Liver (tissue), 8 donors: ENCODE measurements at regions not wholly inside any gene's neighbourhood (a gene's known extent, or its start where the extent isn't known, plus 50 kb on each side); places are given as distances from the start of the nearest gene placed in this dataset.

Experiments
- DNase-seq: peaks from one replicate; pipeline ENCODE4 v3.0.0-alpha.2; 2017; ENCODE audit warnings: low spot score
- H3K27ac ChIP-seq, 2 donors: one replicate each; pipeline ENCODE4 v1.7.0; 2013; ENCODE audit warnings: inconsistent platforms in 2 of 2, low read length in 2 of 2, control low read depth in 1 of 2, low read depth in 1 of 2, mild to moderate bottlenecking in 1 of 2
- H3K27me3 ChIP-seq, 4 donors: one replicate each; pipeline versions ENCODE4 v1.6.1 to v1.7.0; 2013; ENCODE audit warnings: low read length in 3 of 4, inconsistent platforms in 1 of 4, mild to moderate bottlenecking in 1 of 4, moderate library complexity in 1 of 4; ENCODE audit not compliant: control insufficient read depth in 4 of 4, insufficient read depth in 4 of 4
- H3K36me3 ChIP-seq, 4 donors: one replicate each; pipeline versions ENCODE4 v1.6.1 to v1.7.0; 2013; ENCODE audit warnings: low read length in 3 of 4, mild to moderate bottlenecking in 3 of 4, low read depth in 1 of 4, moderate library complexity in 1 of 4; ENCODE audit not compliant: control insufficient read depth in 4 of 4, insufficient read depth in 3 of 4
- H3K4me1 ChIP-seq, 4 donors: one replicate each; pipeline versions ENCODE4 v1.6.1 to v1.7.0; 2013; ENCODE audit warnings: low read length in 3 of 4, mild to moderate bottlenecking in 3 of 4, moderate library complexity in 1 of 4; ENCODE audit not compliant: control insufficient read depth in 4 of 4, insufficient read depth in 4 of 4
- H3K4me3 ChIP-seq, 3 donors: one replicate each; pipeline versions ENCODE4 v1.6.1 to v1.7.0; 2013; ENCODE audit warnings: low read length in 3 of 3, control low read depth in 1 of 3, low read depth in 1 of 3, mild to moderate bottlenecking in 1 of 3
- H3K9ac ChIP-seq, 2 donors: one replicate each; pipeline ENCODE4 v1.7.0; 2013; ENCODE audit warnings: low read length in 2 of 2, mild to moderate bottlenecking in 2 of 2, moderate library complexity in 2 of 2, control low read depth in 1 of 2, low read depth in 1 of 2
- H3K9me3 ChIP-seq, 4 donors: one replicate each; pipeline versions ENCODE4 v1.6.1 to v1.7.0; 2013; ENCODE audit warnings: low read length in 3 of 4; ENCODE audit not compliant: control insufficient read depth in 4 of 4
- EGR1 ChIP-seq, 2 donors: IDR thresholded peaks; 2 replicates each; pipeline ENCODE4 v1.6.1; 2016 to 2018; ENCODE audit warnings: antibody characterized with exemption in 2 of 2, low read depth in 2 of 2
- FOXA1 ChIP-seq: IDR thresholded peaks from 2 replicates; pipeline ENCODE4 v1.6.1; 2016; ENCODE audit warnings: antibody characterized with exemption
- FOXA2 ChIP-seq: IDR thresholded peaks from 2 replicates; pipeline ENCODE4 v1.6.1; 2016; ENCODE audit warnings: antibody characterized with exemption
- GABPA ChIP-seq, 2 donors: IDR thresholded peaks in 1 of 2; conservative IDR thresholded peaks in 1 of 2; 2 replicates each; pipeline ENCODE4 v1.6.1; 2016; ENCODE audit warnings: antibody characterized with exemption in 2 of 2, mild to moderate bottlenecking in 1 of 2, moderate library complexity in 1 of 2
- HNF4A ChIP-seq, 2 donors: conservative IDR thresholded peaks; 2 replicates each; pipeline ENCODE4 v1.6.1; 2016; ENCODE audit warnings: antibody characterized with exemption in 2 of 2, mild to moderate bottlenecking in 2 of 2
- HNF4G ChIP-seq: IDR thresholded peaks from 2 replicates; pipeline ENCODE4 v1.6.1; 2016; ENCODE audit warnings: antibody characterized with exemption
- JUND ChIP-seq, 2 donors: IDR thresholded peaks; 2 replicates each; pipeline ENCODE4 v1.6.1; 2016; ENCODE audit warnings: antibody characterized with exemption in 2 of 2
- NR2F2 ChIP-seq: IDR thresholded peaks from 2 replicates; pipeline ENCODE4 v1.6.1; 2016; ENCODE audit warnings: antibody characterized with exemption
- RAD21 ChIP-seq, 2 donors: IDR thresholded peaks; 2 replicates each; pipeline ENCODE4 v1.6.1; 2016; ENCODE audit warnings: antibody characterized with exemption in 2 of 2, mild to moderate bottlenecking in 2 of 2
- RXRA ChIP-seq, 2 donors: IDR thresholded peaks; 2 replicates each; pipeline ENCODE4 v1.6.1; 2017 to 2018; ENCODE audit warnings: antibody characterized with exemption in 2 of 2, mild to moderate bottlenecking in 1 of 2
- SP1 ChIP-seq: IDR thresholded peaks from 2 replicates; pipeline ENCODE4 v1.6.1; 2018; ENCODE audit warnings: antibody characterized with exemption, mild to moderate bottlenecking
- TAF1 ChIP-seq: conservative IDR thresholded peaks from 2 replicates; pipeline ENCODE4 v1.6.1; 2016; ENCODE audit warnings: antibody characterized with exemption, mild to moderate bottlenecking
- YY1 ChIP-seq: IDR thresholded peaks from 2 replicates; pipeline ENCODE4 v1.6.1; 2016; ENCODE audit warnings: antibody characterized with exemption, mild to moderate bottlenecking
- WGBS: extraction: QIAGEN DNeasy Blood & Tissue Kit; methylation state at CpG from one replicate; pipeline ENCODE4 v1.1.7; 2013; 5-methylcytosine and 5-hydroxymethylcytosine counted together
- TF ChIP-seq, protein P1 (sequence below): IDR thresholded peaks from 2 replicates; pipeline ENCODE4 v1.6.1; 2016; ENCODE audit warnings: antibody characterized with exemption
- TF ChIP-seq, protein P2 (sequence below): IDR thresholded peaks from 2 replicates; pipeline ENCODE4 v1.6.1; 2016; ENCODE audit warnings: antibody characterized with exemption
- TF ChIP-seq, protein P3 (sequence below): fragments of 150-350 bp; IDR thresholded peaks from 2 replicates; pipeline ENCODE4 v1.5.1; 2017; ENCODE audit warnings: improper control_type of control experiment, low read depth, low read length; ENCODE audit not compliant: missing input control
- TF ChIP-seq, protein P4 (sequence below): IDR thresholded peaks from 2 replicates; pipeline ENCODE4 v1.6.1; 2016; ENCODE audit warnings: antibody characterized with exemption
- TF ChIP-seq, protein P5 (sequence below): IDR thresholded peaks from 2 replicates; pipeline ENCODE4 v1.6.1; 2016; ENCODE audit warnings: antibody characterized with exemption, mild to moderate bottlenecking
- donor health status: healthy.
- donor health status: healthy.
- donor health status: healthy.
- donor health status: healthy.
- donor health status: healthy.

DNA sequence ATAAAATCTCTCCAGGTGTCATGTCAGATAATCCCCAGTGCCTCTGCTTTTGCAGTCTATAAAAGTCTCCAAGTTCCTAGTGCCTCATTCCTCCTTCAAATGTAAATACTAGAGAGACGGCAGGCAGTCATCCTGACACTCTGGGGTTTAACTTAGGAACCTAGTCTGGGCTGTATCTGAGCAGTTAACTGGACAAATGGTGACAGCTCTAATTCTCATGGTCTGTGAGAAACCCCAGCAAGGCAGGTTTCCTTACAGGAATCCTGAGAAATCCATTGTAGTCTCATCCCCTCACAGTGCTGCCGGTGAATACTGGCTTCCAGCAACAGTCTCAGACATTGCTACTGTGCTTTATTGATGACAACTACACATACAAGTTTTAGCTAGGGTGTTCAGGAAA, 246.8 kb downstream of the SNCA start:
- 68% methylated on average over 2 of the region's 2 CpGs for WGBS
- TF ChIP-seq SP1 (no peak), FOXA1 (no peak), YY1 (no peak), RAD21 (IDR thresholded peaks at IDR 0.05) (no peak), TAF1 (no peak), GABPA (IDR thresholded peaks at IDR 0.05 in 1 of 2, conservative IDR thresholded peaks at IDR 0.05 in 1 of 2) (no peak), EGR1 (IDR thresholded peaks at IDR 0.05; ENCODE audit: low read depth in 2 of 2) (no peak), HNF4G (no peak), FOXA2 (no peak), RXRA (IDR thresholded peaks at IDR 0.05) (no peak), HNF4A (conservative IDR thresholded peaks at IDR 0.05) (no peak), NR2F2 (no peak)
- TF ChIP-seq, protein P1, sequence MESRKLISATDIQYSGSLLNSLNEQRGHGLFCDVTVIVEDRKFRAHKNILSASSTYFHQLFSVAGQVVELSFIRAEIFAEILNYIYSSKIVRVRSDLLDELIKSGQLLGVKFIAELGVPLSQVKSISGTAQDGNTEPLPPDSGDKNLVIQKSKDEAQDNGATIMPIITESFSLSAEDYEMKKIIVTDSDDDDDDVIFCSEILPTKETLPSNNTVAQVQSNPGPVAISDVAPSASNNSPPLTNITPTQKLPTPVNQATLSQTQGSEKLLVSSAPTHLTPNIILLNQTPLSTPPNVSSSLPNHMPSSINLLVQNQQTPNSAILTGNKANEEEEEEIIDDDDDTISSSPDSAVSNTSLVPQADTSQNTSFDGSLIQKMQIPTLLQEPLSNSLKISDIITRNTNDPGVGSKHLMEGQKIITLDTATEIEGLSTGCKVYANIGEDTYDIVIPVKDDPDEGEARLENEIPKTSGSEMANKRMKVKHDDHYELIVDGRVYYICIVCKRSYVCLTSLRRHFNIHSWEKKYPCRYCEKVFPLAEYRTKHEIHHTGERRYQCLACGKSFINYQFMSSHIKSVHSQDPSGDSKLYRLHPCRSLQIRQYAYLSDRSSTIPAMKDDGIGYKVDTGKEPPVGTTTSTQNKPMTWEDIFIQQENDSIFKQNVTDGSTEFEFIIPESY: no peak
- TF ChIP-seq, protein P2, sequence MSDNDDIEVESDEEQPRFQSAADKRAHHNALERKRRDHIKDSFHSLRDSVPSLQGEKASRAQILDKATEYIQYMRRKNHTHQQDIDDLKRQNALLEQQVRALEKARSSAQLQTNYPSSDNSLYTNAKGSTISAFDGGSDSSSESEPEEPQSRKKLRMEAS: no peak
- TF ChIP-seq, protein P3, sequence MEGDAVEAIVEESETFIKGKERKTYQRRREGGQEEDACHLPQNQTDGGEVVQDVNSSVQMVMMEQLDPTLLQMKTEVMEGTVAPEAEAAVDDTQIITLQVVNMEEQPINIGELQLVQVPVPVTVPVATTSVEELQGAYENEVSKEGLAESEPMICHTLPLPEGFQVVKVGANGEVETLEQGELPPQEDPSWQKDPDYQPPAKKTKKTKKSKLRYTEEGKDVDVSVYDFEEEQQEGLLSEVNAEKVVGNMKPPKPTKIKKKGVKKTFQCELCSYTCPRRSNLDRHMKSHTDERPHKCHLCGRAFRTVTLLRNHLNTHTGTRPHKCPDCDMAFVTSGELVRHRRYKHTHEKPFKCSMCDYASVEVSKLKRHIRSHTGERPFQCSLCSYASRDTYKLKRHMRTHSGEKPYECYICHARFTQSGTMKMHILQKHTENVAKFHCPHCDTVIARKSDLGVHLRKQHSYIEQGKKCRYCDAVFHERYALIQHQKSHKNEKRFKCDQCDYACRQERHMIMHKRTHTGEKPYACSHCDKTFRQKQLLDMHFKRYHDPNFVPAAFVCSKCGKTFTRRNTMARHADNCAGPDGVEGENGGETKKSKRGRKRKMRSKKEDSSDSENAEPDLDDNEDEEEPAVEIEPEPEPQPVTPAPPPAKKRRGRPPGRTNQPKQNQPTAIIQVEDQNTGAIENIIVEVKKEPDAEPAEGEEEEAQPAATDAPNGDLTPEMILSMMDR: no peak
- TF ChIP-seq, protein P4, sequence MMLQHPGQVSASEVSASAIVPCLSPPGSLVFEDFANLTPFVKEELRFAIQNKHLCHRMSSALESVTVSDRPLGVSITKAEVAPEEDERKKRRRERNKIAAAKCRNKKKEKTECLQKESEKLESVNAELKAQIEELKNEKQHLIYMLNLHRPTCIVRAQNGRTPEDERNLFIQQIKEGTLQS: no peak
- TF ChIP-seq, protein P5, sequence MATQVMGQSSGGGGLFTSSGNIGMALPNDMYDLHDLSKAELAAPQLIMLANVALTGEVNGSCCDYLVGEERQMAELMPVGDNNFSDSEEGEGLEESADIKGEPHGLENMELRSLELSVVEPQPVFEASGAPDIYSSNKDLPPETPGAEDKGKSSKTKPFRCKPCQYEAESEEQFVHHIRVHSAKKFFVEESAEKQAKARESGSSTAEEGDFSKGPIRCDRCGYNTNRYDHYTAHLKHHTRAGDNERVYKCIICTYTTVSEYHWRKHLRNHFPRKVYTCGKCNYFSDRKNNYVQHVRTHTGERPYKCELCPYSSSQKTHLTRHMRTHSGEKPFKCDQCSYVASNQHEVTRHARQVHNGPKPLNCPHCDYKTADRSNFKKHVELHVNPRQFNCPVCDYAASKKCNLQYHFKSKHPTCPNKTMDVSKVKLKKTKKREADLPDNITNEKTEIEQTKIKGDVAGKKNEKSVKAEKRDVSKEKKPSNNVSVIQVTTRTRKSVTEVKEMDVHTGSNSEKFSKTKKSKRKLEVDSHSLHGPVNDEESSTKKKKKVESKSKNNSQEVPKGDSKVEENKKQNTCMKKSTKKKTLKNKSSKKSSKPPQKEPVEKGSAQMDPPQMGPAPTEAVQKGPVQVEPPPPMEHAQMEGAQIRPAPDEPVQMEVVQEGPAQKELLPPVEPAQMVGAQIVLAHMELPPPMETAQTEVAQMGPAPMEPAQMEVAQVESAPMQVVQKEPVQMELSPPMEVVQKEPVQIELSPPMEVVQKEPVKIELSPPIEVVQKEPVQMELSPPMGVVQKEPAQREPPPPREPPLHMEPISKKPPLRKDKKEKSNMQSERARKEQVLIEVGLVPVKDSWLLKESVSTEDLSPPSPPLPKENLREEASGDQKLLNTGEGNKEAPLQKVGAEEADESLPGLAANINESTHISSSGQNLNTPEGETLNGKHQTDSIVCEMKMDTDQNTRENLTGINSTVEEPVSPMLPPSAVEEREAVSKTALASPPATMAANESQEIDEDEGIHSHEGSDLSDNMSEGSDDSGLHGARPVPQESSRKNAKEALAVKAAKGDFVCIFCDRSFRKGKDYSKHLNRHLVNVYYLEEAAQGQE: no peak
- H3K4me1 ChIP-seq: no peaks in the 10 kb centered on the region
- H3K9me3 ChIP-seq: no peaks in the 10 kb centered on the region
- no peak overlapping the region for H3K9ac ChIP-seq
- H3K4me3 ChIP-seq: no peak overlapping the region
- peaks cover 0 to 3% (median 0%) of the 10 kb centered on the region in 4 donors for H3K27me3 ChIP-seq
- no peaks in the 10 kb centered on the region for H3K36me3 ChIP-seq
- DNase-seq: no peak
- H3K27ac ChIP-seq: no peak overlapping the region

DNA sequence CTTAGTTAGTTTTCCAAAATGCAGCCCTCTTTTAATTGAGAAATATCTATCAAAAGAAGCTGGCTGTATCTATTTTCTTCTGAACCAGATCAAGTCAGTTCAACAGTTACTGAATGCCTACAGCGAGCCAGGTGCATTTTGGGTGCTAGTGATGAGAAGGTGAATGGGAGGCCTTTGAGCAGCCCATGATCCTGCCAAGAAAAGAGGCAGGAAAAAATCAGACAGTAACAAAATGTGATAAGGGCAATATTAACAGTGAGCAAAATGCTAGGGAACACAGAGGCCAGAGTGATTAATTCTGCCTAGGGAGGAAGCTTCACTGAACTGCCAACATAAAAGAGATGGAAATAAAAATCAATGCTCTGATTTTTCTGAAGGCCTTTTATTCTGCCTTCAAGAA, 248.5 kb downstream of the SNCA start:
- WGBS: 94% methylated on average over 1 of the region's 1 CpG
- TF ChIP-seq HNF4G (no peak), JUND (IDR thresholded peaks at IDR 0.05) (no peak), FOXA1 (no peak), TAF1 (no peak), RAD21 (IDR thresholded peaks at IDR 0.05) (no peak), GABPA (IDR thresholded peaks at IDR 0.05 in 1 of 2, conservative IDR thresholded peaks at IDR 0.05 in 1 of 2) (no peak), RXRA (IDR thresholded peaks at IDR 0.05) (no peak)
- TF ChIP-seq, protein P1: no peak
- Histone ChIP-seq H3K9ac (no peak overlapping the region), H3K4me1 (no peaks in the 10 kb centered on the region), H3K27me3 (peaks cover 0 to 5% (median 0%) of the 10 kb centered on the region in 4 donors), H3K36me3 (no peaks in the 10 kb centered on the region), H3K27ac (no peak overlapping the region), H3K9me3 (no peaks in the 10 kb centered on the region), H3K4me3 (no peak overlapping the region)
- DNase-seq: no peak
